ENCODE measurements at regions not wholly inside any gene's neighbourhood (a gene's known extent, or its start where the extent isn't known, plus 50 kb on each side); places are given as distances from the start of the nearest gene placed in this dataset.
A peak's percentile ranks its signal among the peaks of the same experiment; 100 is the strongest.

DNA sequence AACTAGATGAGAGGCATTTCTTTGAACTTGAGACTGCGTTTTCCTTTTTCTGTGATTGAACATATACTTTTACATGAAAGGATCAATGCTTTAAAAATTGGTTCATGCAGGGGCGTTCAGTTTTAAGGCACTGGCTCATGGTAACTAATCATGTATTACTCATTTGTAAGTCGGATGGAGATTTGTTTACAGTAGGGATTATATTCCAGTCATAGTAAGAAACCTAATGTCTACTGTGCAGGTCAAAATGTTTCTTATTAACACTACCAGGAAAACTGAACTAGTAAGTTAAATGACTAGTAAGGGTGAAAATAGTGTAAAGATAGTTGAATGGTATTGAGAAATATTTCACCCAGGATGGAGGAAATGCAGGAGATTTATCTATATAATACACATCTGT lies 258.8 kb upstream of the GBE1 start:
- H3K27ac ChIP-seq: no peak overlapping the region
- TF ChIP-seq ZFX (IDR thresholded peaks at IDR 0.05): no peak
- TF ChIP-seq, protein P1, sequence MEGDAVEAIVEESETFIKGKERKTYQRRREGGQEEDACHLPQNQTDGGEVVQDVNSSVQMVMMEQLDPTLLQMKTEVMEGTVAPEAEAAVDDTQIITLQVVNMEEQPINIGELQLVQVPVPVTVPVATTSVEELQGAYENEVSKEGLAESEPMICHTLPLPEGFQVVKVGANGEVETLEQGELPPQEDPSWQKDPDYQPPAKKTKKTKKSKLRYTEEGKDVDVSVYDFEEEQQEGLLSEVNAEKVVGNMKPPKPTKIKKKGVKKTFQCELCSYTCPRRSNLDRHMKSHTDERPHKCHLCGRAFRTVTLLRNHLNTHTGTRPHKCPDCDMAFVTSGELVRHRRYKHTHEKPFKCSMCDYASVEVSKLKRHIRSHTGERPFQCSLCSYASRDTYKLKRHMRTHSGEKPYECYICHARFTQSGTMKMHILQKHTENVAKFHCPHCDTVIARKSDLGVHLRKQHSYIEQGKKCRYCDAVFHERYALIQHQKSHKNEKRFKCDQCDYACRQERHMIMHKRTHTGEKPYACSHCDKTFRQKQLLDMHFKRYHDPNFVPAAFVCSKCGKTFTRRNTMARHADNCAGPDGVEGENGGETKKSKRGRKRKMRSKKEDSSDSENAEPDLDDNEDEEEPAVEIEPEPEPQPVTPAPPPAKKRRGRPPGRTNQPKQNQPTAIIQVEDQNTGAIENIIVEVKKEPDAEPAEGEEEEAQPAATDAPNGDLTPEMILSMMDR (conservative IDR thresholded peaks at IDR 0.05): no peak

DNA sequence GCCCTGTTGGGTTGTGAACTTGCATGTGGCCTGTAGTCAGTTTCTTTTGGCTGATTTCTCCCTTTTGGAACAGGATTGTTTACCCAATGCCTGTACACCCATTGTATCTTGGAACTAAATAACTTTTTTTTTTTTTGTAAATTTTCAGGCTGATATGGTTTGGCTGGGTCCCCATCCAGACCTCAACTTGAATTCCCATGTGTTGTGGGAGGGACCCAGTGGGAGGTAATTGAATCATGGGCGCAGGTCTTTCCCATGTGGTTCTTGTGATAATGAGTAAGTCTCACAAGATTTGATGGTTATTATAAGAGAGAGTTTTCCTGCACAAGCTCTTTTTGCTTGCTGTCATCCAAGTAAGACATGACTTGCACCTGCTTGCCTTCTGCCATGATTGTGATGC lies 253.8 kb upstream of the GBE1 start:
- TF ChIP-seq, protein P1 (conservative IDR thresholded peaks at IDR 0.05): no peak
- TF ChIP-seq ZFX (IDR thresholded peaks at IDR 0.05): no peak
- H3K27ac ChIP-seq: no peak overlapping the region

- TF ChIP-seq, protein P1 (conservative IDR thresholded peaks at IDR 0.05): peak; percentile 68
- no peak for TF ChIP-seq ZFX (IDR thresholded peaks at IDR 0.05)
- H3K27ac ChIP-seq: no peak overlapping the region
Measured at GRCh38 chr3:82012775-82013174, 251.3 kb upstream of the GBE1 start.

- TF ChIP-seq, protein P1 (conservative IDR thresholded peaks at IDR 0.05): no peak
- TF ChIP-seq ZFX (IDR thresholded peaks at IDR 0.05): no peak
- no peak overlapping the region for H3K27ac ChIP-seq
Measured at GRCh38 chr3:82011336-82011735, 249.9 kb upstream of the GBE1 start.

GRCh38 chr3:82005266-82005665 lies 243.8 kb upstream of the GBE1 start:
- TF ChIP-seq ZFX (IDR thresholded peaks at IDR 0.05): no peak
- TF ChIP-seq, protein P1 (conservative IDR thresholded peaks at IDR 0.05): no peak
- no peak overlapping the region for H3K27ac ChIP-seq

GRCh38 chr3:82004266-82004665 lies 242.8 kb upstream of the GBE1 start:
- TF ChIP-seq ZFX (IDR thresholded peaks at IDR 0.05): no peak
- TF ChIP-seq, protein P1 (conservative IDR thresholded peaks at IDR 0.05): no peak

DNA sequence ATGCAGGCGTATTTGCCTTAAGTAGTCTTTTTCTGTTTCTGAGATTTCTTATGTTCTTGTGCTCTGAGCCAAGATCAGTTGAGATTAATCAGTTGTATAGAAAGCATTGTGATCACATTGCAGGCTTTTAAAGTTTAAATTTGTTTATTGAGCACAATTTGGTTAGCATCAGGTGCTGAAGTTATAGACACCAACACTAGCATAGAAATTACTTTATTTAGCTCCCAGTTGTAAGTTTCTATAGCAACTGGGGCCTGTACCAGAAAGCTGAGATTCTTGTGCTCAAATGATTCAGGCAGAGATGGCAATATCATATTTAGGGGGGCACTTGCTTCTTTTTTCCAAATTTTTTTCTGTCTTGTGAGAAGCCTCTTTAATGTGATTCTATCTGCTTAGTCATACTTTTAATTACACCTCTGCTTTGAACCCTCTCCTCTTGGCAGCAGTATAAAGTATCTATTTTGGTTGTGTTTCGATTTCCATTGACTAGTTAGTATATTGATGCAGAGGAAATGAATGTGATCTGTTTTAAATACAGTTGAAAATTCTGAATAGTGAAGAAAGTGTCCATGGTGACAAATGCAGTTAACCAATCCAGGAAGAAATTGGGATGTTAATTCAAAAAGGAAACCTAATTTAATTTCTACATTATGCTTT lies 241.7 kb upstream of the GBE1 start:
- TF ChIP-seq, protein P1 (conservative IDR thresholded peaks at IDR 0.05): no peak
- no peak for TF ChIP-seq ZFX (IDR thresholded peaks at IDR 0.05)
- H3K27ac ChIP-seq: no peak overlapping the region

More at GRCh38 chr3:82004266-82004665, 242.8 kb upstream of the GBE1 start:
- H3K27ac ChIP-seq: no peak overlapping the region
